Gastroesophageal sphincter (tissue), 4 donors: ENCODE measurements at regions not wholly inside any gene's neighbourhood (a gene's known extent, or its start where the extent isn't known, plus 50 kb on each side); places are given as distances from the start of the nearest gene placed in this dataset.
"Not testable (repeated sequence)": the region's sequence is repeated elsewhere in the genome, so short reads cannot be mapped to it uniquely, and the experiment has no call there.

Experiments used
- ATAC-seq: fragments of 150-250 bp; one replicate; pipeline ENCODE4 v1.9.1; 2016; ENCODE audit warnings: mild to moderate bottlenecking, moderate library complexity
- H3K27ac ChIP-seq, 4 donors: fragments of 200-600 bp; sonication (generic) in 3 of 4; 1 replicate in 3 of 4; 2 replicates in 1 of 4; pipeline ENCODE4 v1.5.1; 2016 to 2019
- H3K27me3 ChIP-seq: fragments of 200-600 bp; sonication (generic); one replicate; pipeline ENCODE4 v1.5.1; 2019
- H3K36me3 ChIP-seq, 2 donors: fragments of 200-600 bp; sonication (generic); one replicate each; pipeline ENCODE4 v1.5.1; 2019; ENCODE audit warnings: control low read depth in 1 of 2
- H3K4me1 ChIP-seq, 3 donors: fragments of 200-600 bp; sonication (generic); 1 replicate in 2 of 3; 2 replicates in 1 of 3; pipeline ENCODE4 v1.5.1; 2016 to 2019; ENCODE audit warnings: control low read depth in 2 of 3
- H3K4me3 ChIP-seq, 2 donors: fragments of 200-600 bp; sonication (generic); one replicate each; pipeline ENCODE4 v1.5.1; 2019; ENCODE audit warnings: mild to moderate bottlenecking in 1 of 2, moderate library complexity in 1 of 2
- H3K9me3 ChIP-seq, 3 donors: fragments of 200-600 bp; sonication (generic); one replicate each; pipeline ENCODE4 v1.5.1; 2017 to 2019; ENCODE audit warnings: control low read depth in 2 of 3
- CTCF ChIP-seq, 4 experiments: fragments of 200-600 bp in 2 of 4; fragments of 450-650 bp in 2 of 4; sonication (generic) in 1 of 4; IDR thresholded peaks; one replicate each; pipeline ENCODE4 v1.5.1; 2017 to 2019; ENCODE audit warnings: antibody characterized with exemption in 4 of 4, mild to moderate bottlenecking in 2 of 4, moderate library complexity in 2 of 4
- EP300 ChIP-seq: sonication (generic); formaldehyde crosslinking; IDR thresholded peaks from one replicate; pipeline ENCODE4 v1.6.1; 2017; ENCODE audit warnings: antibody characterized with exemption, mild to moderate bottlenecking
- POLR2A ChIP-seq, 2 donors: fragments of 450-650 bp; IDR thresholded peaks; one replicate each; pipeline ENCODE4 v1.6.1; 2017; ENCODE audit warnings: antibody characterized with exemption in 2 of 2, mild to moderate bottlenecking in 2 of 2, moderate library complexity in 1 of 2
- POLR2AphosphoS5 ChIP-seq: sonication (generic); formaldehyde crosslinking; IDR thresholded peaks from one replicate; pipeline ENCODE4 v1.6.1; 2017; ENCODE audit warnings: antibody characterized with exemption
- WGBS, 2 donors: methylation state at CpG; one replicate each; pipeline ENCODE4 v1.1.5; 2018; ENCODE audit warnings: low coverage in 1 of 2; 5-methylcytosine and 5-hydroxymethylcytosine counted together

GRCh38 chr5:18000744-18001143 is 366.5 kb downstream of the TAF11L14 start:
- TF ChIP-seq POLR2A (IDR thresholded peaks at IDR 0.05) (no peak), CTCF (IDR thresholded peaks at IDR 0.05) (no peak), POLR2AphosphoS5 (no peak), EP300 (no peak)
- no peaks in the 10 kb centered on the region for H3K36me3 ChIP-seq
- 73 to 75% methylated on average over 3 to 4 of the region's 4 CpGs for WGBS, 2 donors
- no peaks in the 10 kb centered on the region for H3K4me1 ChIP-seq
- H3K27ac ChIP-seq, result no peak overlapping the region
- no peaks in the 10 kb centered on the region for H3K27me3 ChIP-seq
- H3K4me3 ChIP-seq, result no peak overlapping the region
- ATAC-seq, result no peak
- peaks cover 0 to 4% (median 0%) of the 10 kb centered on the region in 3 donors for H3K9me3 ChIP-seq

GRCh38 chr5:18003312-18003711 is 369.1 kb downstream of the TAF11L14 start:
- Histone ChIP-seq H3K4me1 (no peaks in the 10 kb centered on the region), H3K36me3 (no peaks in the 10 kb centered on the region), H3K27ac (no peak overlapping the region), H3K4me3 (no peak overlapping the region), H3K9me3 (peaks cover 0 to 4% (median 0%) of the 10 kb centered on the region in 3 donors), H3K27me3 (no peaks in the 10 kb centered on the region)
- ATAC-seq, result no peak
- TF ChIP-seq EP300 (no peak), POLR2AphosphoS5 (no peak), POLR2A (IDR thresholded peaks at IDR 0.05) (no peak), CTCF (IDR thresholded peaks at IDR 0.05) (no peak)

GRCh38 chr5:18003784-18004183 is 369.5 kb downstream of the TAF11L14 start:
- ATAC-seq, result no peak
- no peaks in the 10 kb centered on the region for H3K4me1 ChIP-seq
- TF ChIP-seq POLR2A (IDR thresholded peaks at IDR 0.05), result no peak
- TF ChIP-seq POLR2AphosphoS5, result no peak
- no peak for TF ChIP-seq EP300
- no peak for TF ChIP-seq CTCF (IDR thresholded peaks at IDR 0.05)
- no peak overlapping the region for H3K4me3 ChIP-seq
- peaks cover 0 to 4% (median 0%) of the 10 kb centered on the region in 3 donors for H3K9me3 ChIP-seq
- no peak overlapping the region for H3K27ac ChIP-seq
- H3K27me3 ChIP-seq, result no peaks in the 10 kb centered on the region
- 76 to 94% methylated on average over 2 of the region's 2 CpGs for WGBS, 2 donors
- H3K36me3 ChIP-seq, result no peaks in the 10 kb centered on the region

- not testable (repeated sequence) for H3K27ac ChIP-seq, H3K4me1 ChIP-seq, H3K27me3 ChIP-seq, ATAC-seq, H3K9me3 ChIP-seq, H3K36me3 ChIP-seq, H3K4me3 ChIP-seq
- no CpG with 5 or more reads among the region's 8 CpGs for WGBS, 2 donors
These were observed 372.0 kb downstream of the TAF11L14 start for GRCh38 chr5:18006235-18006634.

GRCh38 chr5:18008940-18009339 is 374.7 kb downstream of the TAF11L14 start:
- Histone ChIP-seq H3K27ac (no peak overlapping the region), H3K36me3 (no peaks in the 10 kb centered on the region), H3K4me3 (no peak overlapping the region), H3K4me1 (no peaks in the 10 kb centered on the region), H3K27me3 (no peaks in the 10 kb centered on the region), H3K9me3 (no peaks in the 10 kb centered on the region)
- ATAC-seq, result no peak
- TF ChIP-seq CTCF (IDR thresholded peaks at IDR 0.05) (no peak), EP300 (no peak), POLR2AphosphoS5 (no peak), POLR2A (IDR thresholded peaks at IDR 0.05) (no peak)

GRCh38 chr5:18010053-18010452 is 375.8 kb downstream of the TAF11L14 start:
- 57 to 72% methylated on average over 2 of the region's 2 CpGs for WGBS, 2 donors
- H3K36me3 ChIP-seq, result no peaks in the 10 kb centered on the region
- no peak for ATAC-seq
- H3K27ac ChIP-seq, result no peak overlapping the region
- no peaks in the 10 kb centered on the region for H3K4me1 ChIP-seq
- H3K27me3 ChIP-seq, result no peaks in the 10 kb centered on the region
- no peaks in the 10 kb centered on the region for H3K9me3 ChIP-seq
- H3K4me3 ChIP-seq, result no peak overlapping the region
- TF ChIP-seq CTCF (IDR thresholded peaks at IDR 0.05), result no peak
- TF ChIP-seq POLR2A (IDR thresholded peaks at IDR 0.05), result no peak
- TF ChIP-seq EP300, result no peak
- no peak for TF ChIP-seq POLR2AphosphoS5
